H1 (cell line): ENCODE measurements at regions not wholly inside any gene's neighbourhood (a gene's known extent, or its start where the extent isn't known, plus 50 kb on each side); places are given as distances from the start of the nearest gene placed in this dataset.

Experiments
- CTCF ChIA-PET: fragments of 300-600 bp; sonication (Branson Sonifier 250); formaldehyde crosslinking; loops from one replicate; lab custom pipeline; 2021; ENCODE audit not compliant: partially characterized antibody; lab: Charles Lee
- POLR2A ChIA-PET: fragments of 300-600 bp; sonication (Branson Sonifier 250); formaldehyde crosslinking; loops from one replicate; lab custom pipeline; 2021; ENCODE audit warnings: inconsistent platforms; ENCODE audit not compliant: partially characterized antibody; lab: Charles Lee
- DNase-seq, 2 experiments: peaks; one replicate each; pipeline versions ENCODE4 v3.0.0 to v3.0.0-alpha.2; 2010 to 2022; ENCODE audit warnings: low spot score in 2 of 2, low read depth in 1 of 2, mixed read lengths in 1 of 2
- FAIRE-seq: peaks from 2 replicates; lab custom pipeline; 2011; peaks lifted over from hg19 to GRCh38; lab: Jason Lieb, UNC
- H2AFZ ChIP-seq: 2 replicates; pipeline ENCODE4 v1.8.1; 2012; ENCODE audit warnings: low read length, inconsistent platforms
- H2AK5ac ChIP-seq: 2 replicates; pipeline ENCODE4 v1.6.1; 2013; ENCODE audit warnings: low read depth, low read length
- H2BK120ac ChIP-seq: replicated peaks from 2 replicates; pipeline ENCODE3; 2013; ENCODE audit warnings: low read depth, low read length, inconsistent platforms
- H2BK12ac ChIP-seq: 2 replicates; pipeline ENCODE4 v1.6.1; 2013; ENCODE audit warnings: low read depth, low read length
- H2BK15ac ChIP-seq: 2 replicates; pipeline ENCODE4 v1.6.1; 2013; ENCODE audit warnings: low read length
- H2BK20ac ChIP-seq: 2 replicates; pipeline ENCODE4 v1.6.1; 2013; ENCODE audit warnings: low read length
- H2BK5ac ChIP-seq: 2 replicates; pipeline ENCODE4 v1.6.1; 2013; ENCODE audit warnings: low read depth, low read length
- H3K14ac ChIP-seq: 2 replicates; pipeline ENCODE4 v1.6.1; 2013; ENCODE audit warnings: inconsistent platforms; ENCODE audit not compliant: insufficient read length
- H3K18ac ChIP-seq: 2 replicates; pipeline ENCODE4 v1.6.1; 2013; ENCODE audit warnings: low read length; ENCODE audit errors: extremely low read depth
- H3K23ac ChIP-seq: 2 replicates; pipeline ENCODE4 v1.6.1; 2013; ENCODE audit warnings: inconsistent platforms; ENCODE audit not compliant: insufficient read length
- H3K23me2 ChIP-seq: 2 replicates; pipeline ENCODE4 v1.6.1; 2013; ENCODE audit warnings: low read depth, low read length
- H3K27ac ChIP-seq: 2 replicates; pipeline ENCODE4 v1.6.1; 2011; ENCODE audit warnings: low read depth, low read length, inconsistent platforms
- H3K27me3 ChIP-seq, 4 experiments: replicated peaks in 1 of 4; 1 replicate in 1 of 4; 2 replicates in 3 of 4; pipeline versions ENCODE4 v1.6.1 to v1.8.1; 2011 to 2013; ENCODE audit warnings: low read length in 3 of 4, mild to moderate bottlenecking in 3 of 4, inconsistent platforms in 2 of 4, mixed read lengths in 2 of 4, moderate library complexity in 1 of 4; ENCODE audit not compliant: control insufficient read depth in 3 of 4, insufficient read depth in 3 of 4; ENCODE audit errors: extremely low read depth in 1 of 4
- H3K36me3 ChIP-seq, 4 experiments: 2 replicates each; pipeline versions ENCODE4 v1.6.1 to v1.8.1; 2011 to 2013; ENCODE audit warnings: mild to moderate bottlenecking in 4 of 4, low read length in 3 of 4, moderate library complexity in 2 of 4, control low read depth in 1 of 4, inconsistent platforms in 1 of 4; ENCODE audit not compliant: insufficient read depth in 4 of 4, control insufficient read depth in 2 of 4
- H3K4ac ChIP-seq: replicated peaks from 2 replicates; pipeline ENCODE3; 2013; ENCODE audit warnings: low read length, low read depth, mixed read lengths, inconsistent platforms; ENCODE audit not compliant: insufficient read length
- H3K4me1 ChIP-seq, 4 experiments: replicated peaks in 1 of 4; 1 replicate in 1 of 4; 2 replicates in 3 of 4; pipeline versions ENCODE4 v1.6.1 to v1.8.1; 2011 to 2013; ENCODE audit warnings: low read length in 3 of 4, inconsistent platforms in 2 of 4, mixed read lengths in 1 of 4; ENCODE audit not compliant: insufficient read depth in 4 of 4, control insufficient read depth in 3 of 4
- H3K4me2 ChIP-seq, 2 experiments: 2 replicates each; pipeline versions ENCODE4 v1.6.1 to v1.8.1; 2011 to 2013; ENCODE audit warnings: low read depth in 2 of 2, low read length in 2 of 2, control low read depth in 1 of 2, inconsistent platforms in 1 of 2, mild to moderate bottlenecking in 1 of 2; ENCODE audit not compliant: insufficient read depth in 1 of 2
- H3K4me3 ChIP-seq, 4 experiments: fragments of 200-600, 300-600 bp in 1 of 4; sonication (generic), shearing (Covaris generic), sonication (Bioruptor Twin) in 1 of 4; 2 replicates each; pipeline versions ENCODE4 v1.5.1 to v1.8.1; 2011 to 2016; ENCODE audit warnings: low read length in 4 of 4, low read depth in 3 of 4, control low read depth in 2 of 4, inconsistent platforms in 2 of 4, mild to moderate bottlenecking in 2 of 4, mixed read lengths in 1 of 4, moderate library complexity in 1 of 4; ENCODE audit not compliant: insufficient read depth in 2 of 4; ENCODE audit errors: extremely low read depth in 1 of 4
- H3K56ac ChIP-seq: replicated peaks from 2 replicates; pipeline ENCODE3; 2013; ENCODE audit warnings: low read depth, mild to moderate bottlenecking, mixed read lengths, low read length, inconsistent platforms; ENCODE audit not compliant: insufficient read length
- H3K79me1 ChIP-seq: 2 replicates; pipeline ENCODE4 v1.6.1; 2013; ENCODE audit warnings: low read depth, low read length, control low read depth
- H3K79me2 ChIP-seq, 2 experiments: 2 replicates each; pipeline versions ENCODE4 v1.6.1 to v1.8.1; 2012 to 2013; ENCODE audit warnings: low read length in 2 of 2, mild to moderate bottlenecking in 2 of 2, inconsistent platforms in 1 of 2; ENCODE audit not compliant: insufficient read depth in 2 of 2, control insufficient read depth in 1 of 2
- H3K9ac ChIP-seq, 4 experiments: replicated peaks in 1 of 4; 1 replicate in 1 of 4; 2 replicates in 3 of 4; pipeline versions ENCODE4 v1.6.1 to v1.8.1; 2011 to 2013; ENCODE audit warnings: low read depth in 3 of 4, low read length in 3 of 4, control low read depth in 2 of 4, mild to moderate bottlenecking in 2 of 4, moderate library complexity in 2 of 4, inconsistent platforms in 1 of 4; ENCODE audit errors: extremely low read depth in 1 of 4
- H3K9me3 ChIP-seq, 2 experiments: 2 replicates each; pipeline versions ENCODE4 v1.6.1 to v1.8.1; 2012 to 2013; ENCODE audit warnings: mild to moderate bottlenecking in 2 of 2, moderate library complexity in 2 of 2, control low read depth in 1 of 2, inconsistent platforms in 1 of 2, low read depth in 1 of 2, low read length in 1 of 2, mixed read lengths in 1 of 2; ENCODE audit not compliant: insufficient read depth in 2 of 2
- H4K20me1 ChIP-seq, 2 experiments: replicated peaks in 1 of 2; 2 replicates each; pipeline versions ENCODE3 to v1.8.1; 2011 to 2013; ENCODE audit warnings: inconsistent platforms in 2 of 2, low read length in 2 of 2, mild to moderate bottlenecking in 1 of 2; ENCODE audit not compliant: insufficient read depth in 2 of 2, control insufficient read depth in 1 of 2
- H4K5ac ChIP-seq: 2 replicates; pipeline ENCODE4 v1.6.1; 2013; ENCODE audit warnings: low read length, low read depth, mixed read lengths, inconsistent platforms; ENCODE audit not compliant: insufficient read length
- H4K8ac ChIP-seq: 2 replicates; pipeline ENCODE4 v1.8.0; 2013; ENCODE audit warnings: mild to moderate bottlenecking, moderate library complexity, low read length, inconsistent platforms; ENCODE audit not compliant: insufficient read depth; ENCODE audit errors: extremely low read depth
- H4K91ac ChIP-seq: replicated peaks from 2 replicates; pipeline ENCODE3; 2013; ENCODE audit warnings: low read length, mixed read lengths, inconsistent platforms; ENCODE audit not compliant: insufficient read length
- EZH2 ChIP-seq: fragments of 200-600 bp; sonication (generic); IDR thresholded peaks from 2 replicates; pipeline ENCODE4 v1.7.1; 2012; ENCODE audit warnings: low read depth, mild to moderate bottlenecking, moderate library complexity, low read length, inconsistent platforms; ENCODE audit not compliant: severe bottlenecking
- SP1 ChIP-seq: IDR thresholded peaks from 2 replicates; pipeline ENCODE4 v1.6.1; 2011; ENCODE audit warnings: low read depth, low read length
- WGBS, 2 experiments: shearing (Covaris generic) in 1 of 2; methylation state at CpG; one replicate each; pipeline versions ENCODE4 v1.1.6 to v1.1.7; 2013 to 2015; ENCODE audit warnings: low lambda C conversion rate in 2 of 2, mixed read lengths in 2 of 2, inconsistent platforms in 1 of 2, low coverage in 1 of 2, missing lambda C conversion rate in 1 of 2; ENCODE audit not compliant: insufficient replicate concordance in 2 of 2, insufficient coverage in 1 of 2, insufficient read length in 1 of 2; ENCODE audit errors: extremely low coverage in 1 of 2, missing lambda C conversion rate in 1 of 2; 5-methylcytosine and 5-hydroxymethylcytosine counted together

DNA sequence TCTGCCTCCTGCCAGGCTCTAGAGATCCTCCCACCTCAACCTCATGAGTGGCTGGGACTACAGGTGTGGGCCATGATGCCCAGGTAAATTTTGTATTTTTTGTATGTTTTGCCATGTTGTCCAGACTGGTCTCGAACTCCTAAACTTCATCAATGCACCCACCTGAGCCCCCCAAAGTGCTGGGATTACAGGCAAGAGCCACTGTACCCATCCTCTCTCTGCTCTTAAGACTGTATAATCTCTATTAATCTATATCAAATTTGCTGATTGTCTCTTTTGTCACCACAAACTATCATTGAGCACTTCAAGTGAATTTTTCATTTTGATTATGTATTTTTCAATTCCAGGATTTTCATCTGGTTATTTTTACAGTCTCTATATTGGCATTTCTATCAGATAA, 440.3 kb downstream of the NOVA1 start:
- H3K14ac ChIP-seq = no peak overlapping the region
- TF ChIP-seq SP1 = no peak
- TF ChIP-seq EZH2 = no peak
- TF ChIP-seq, all 59 proteins: peak for 0
- H3K56ac ChIP-seq = no peak overlapping the region
- H3K4me3 ChIP-seq = no peak overlapping the region
- H3K4ac ChIP-seq = no peak overlapping the region
- H4K8ac ChIP-seq = no peak overlapping the region
- no peak overlapping the region for H3K23ac ChIP-seq
- no peak overlapping the region for H3K9ac ChIP-seq
- no peaks in the 10 kb centered on the region for H3K79me2 ChIP-seq
- no peaks in the 10 kb centered on the region for H3K79me1 ChIP-seq
- no peak overlapping the region for H2BK120ac ChIP-seq
- no peak for FAIRE-seq
- no peak overlapping the region for H2BK5ac ChIP-seq
- H2BK20ac ChIP-seq = no peak overlapping the region
- H2AFZ ChIP-seq = no peak overlapping the region
- H4K5ac ChIP-seq = no peak overlapping the region
- no peak overlapping the region for H2AK5ac ChIP-seq
- H3K4me1 ChIP-seq = no peaks in the 10 kb centered on the region
- no peak overlapping the region for H2BK15ac ChIP-seq
- no peaks in the 10 kb centered on the region for H3K23me2 ChIP-seq
- 95% methylated on average over 1 of the region's 1 CpG; no CpG with 5 or more reads in 1 of the 2 experiments for WGBS, 2 experiments
- H3K9me3 ChIP-seq = no peaks in the 10 kb centered on the region
- H4K20me1 ChIP-seq = no peaks in the 10 kb centered on the region
- ChIA-PET CTCF (no interaction called here), POLR2A (no interaction called here)
- H3K36me3 ChIP-seq = no peaks in the 10 kb centered on the region
- H3K27me3 ChIP-seq = no peaks in the 10 kb centered on the region
- H3K27ac ChIP-seq = no peak overlapping the region
- no peak overlapping the region for H3K18ac ChIP-seq
- H3K4me2 ChIP-seq = no peak overlapping the region
- no peak overlapping the region for H4K91ac ChIP-seq
- no peak overlapping the region for H2BK12ac ChIP-seq
- no peak for DNase-seq
